Hepatocyte (in vitro differentiated cells): ENCODE measurements at regions not wholly inside any gene's neighbourhood (a gene's known extent, or its start where the extent isn't known, plus 50 kb on each side); places are given as distances from the start of the nearest gene placed in this dataset.

Source experiments
- CTCF ChIP-seq: fragments of 200-600 bp; sonication (generic); IDR thresholded peaks from 2 replicates; pipeline ENCODE4 v1.5.1; 2016; ENCODE audit warnings: antibody characterized with exemption, mild to moderate bottlenecking; ENCODE audit not compliant: poor library complexity
- EZH2phosphoT487 ChIP-seq: fragments of 200-600 bp; sonication (generic); IDR thresholded peaks from one replicate; pipeline ENCODE4 v1.6.1; 2018; ENCODE audit warnings: antibody characterized with exemption, mild to moderate bottlenecking, low read depth, moderate library complexity; ENCODE audit not compliant: unreplicated experiment, severe bottlenecking

GRCh38 chr2:222372993-222373392 is 51.4 kb upstream of the SGPP2 start:
- no peak for TF ChIP-seq CTCF
- no peak for TF ChIP-seq EZH2phosphoT487
